WI38 (cell line): ENCODE measurements at regions not wholly inside any gene's neighbourhood (a gene's known extent, or its start where the extent isn't known, plus 50 kb on each side); places are given as distances from the start of the nearest gene placed in this dataset.

Source experiments
- H3K4me3 ChIP-seq: 2 replicates; pipeline ENCODE4 v1.5.1; 2011; ENCODE audit warnings: low read depth, mild to moderate bottlenecking, control low read depth, low read length
- TF ChIP-seq, protein P1 (sequence below): IDR thresholded peaks from 2 replicates; pipeline ENCODE4 v1.5.1; 2012; ENCODE audit warnings: low read depth, mild to moderate bottlenecking, control low read depth, low read length

DNA sequence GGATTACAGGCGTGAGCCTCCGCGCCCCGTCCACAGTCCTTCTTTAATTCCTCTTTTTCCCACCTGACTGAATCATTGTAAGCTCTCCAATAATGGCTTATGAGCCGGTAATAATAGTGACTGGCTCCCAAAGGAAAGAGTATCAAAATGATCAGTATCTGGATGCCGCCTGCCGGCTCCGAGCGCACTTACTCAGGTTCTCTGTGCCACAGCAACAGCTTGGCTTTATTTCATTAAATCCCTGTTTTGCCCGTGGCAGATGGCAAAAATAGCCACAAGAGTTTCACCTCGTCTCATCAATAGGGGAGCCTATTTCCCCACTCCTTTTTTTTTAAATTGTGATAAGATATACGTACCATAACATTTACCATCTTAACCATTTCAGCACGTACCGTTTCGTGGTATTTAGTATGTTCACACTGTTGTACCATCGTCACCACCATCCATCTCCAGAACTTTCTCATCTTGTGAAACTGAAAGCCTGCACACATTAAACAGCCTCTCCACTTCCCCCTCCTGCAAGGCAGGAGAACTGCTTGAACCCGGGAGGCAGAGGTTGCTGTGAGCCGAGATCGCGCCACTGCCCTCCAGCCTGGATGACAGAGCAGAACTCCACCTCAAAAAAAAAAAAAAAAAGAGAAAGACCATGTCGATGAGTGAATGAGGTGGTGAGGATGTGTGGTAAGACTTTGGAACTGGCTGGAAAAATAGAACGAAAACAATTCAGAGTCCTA lies 80.7 kb upstream of the DLG1 start:
- TF ChIP-seq, protein P1, sequence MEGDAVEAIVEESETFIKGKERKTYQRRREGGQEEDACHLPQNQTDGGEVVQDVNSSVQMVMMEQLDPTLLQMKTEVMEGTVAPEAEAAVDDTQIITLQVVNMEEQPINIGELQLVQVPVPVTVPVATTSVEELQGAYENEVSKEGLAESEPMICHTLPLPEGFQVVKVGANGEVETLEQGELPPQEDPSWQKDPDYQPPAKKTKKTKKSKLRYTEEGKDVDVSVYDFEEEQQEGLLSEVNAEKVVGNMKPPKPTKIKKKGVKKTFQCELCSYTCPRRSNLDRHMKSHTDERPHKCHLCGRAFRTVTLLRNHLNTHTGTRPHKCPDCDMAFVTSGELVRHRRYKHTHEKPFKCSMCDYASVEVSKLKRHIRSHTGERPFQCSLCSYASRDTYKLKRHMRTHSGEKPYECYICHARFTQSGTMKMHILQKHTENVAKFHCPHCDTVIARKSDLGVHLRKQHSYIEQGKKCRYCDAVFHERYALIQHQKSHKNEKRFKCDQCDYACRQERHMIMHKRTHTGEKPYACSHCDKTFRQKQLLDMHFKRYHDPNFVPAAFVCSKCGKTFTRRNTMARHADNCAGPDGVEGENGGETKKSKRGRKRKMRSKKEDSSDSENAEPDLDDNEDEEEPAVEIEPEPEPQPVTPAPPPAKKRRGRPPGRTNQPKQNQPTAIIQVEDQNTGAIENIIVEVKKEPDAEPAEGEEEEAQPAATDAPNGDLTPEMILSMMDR, result no peak
- no peak overlapping the region for H3K4me3 ChIP-seq

DNA sequence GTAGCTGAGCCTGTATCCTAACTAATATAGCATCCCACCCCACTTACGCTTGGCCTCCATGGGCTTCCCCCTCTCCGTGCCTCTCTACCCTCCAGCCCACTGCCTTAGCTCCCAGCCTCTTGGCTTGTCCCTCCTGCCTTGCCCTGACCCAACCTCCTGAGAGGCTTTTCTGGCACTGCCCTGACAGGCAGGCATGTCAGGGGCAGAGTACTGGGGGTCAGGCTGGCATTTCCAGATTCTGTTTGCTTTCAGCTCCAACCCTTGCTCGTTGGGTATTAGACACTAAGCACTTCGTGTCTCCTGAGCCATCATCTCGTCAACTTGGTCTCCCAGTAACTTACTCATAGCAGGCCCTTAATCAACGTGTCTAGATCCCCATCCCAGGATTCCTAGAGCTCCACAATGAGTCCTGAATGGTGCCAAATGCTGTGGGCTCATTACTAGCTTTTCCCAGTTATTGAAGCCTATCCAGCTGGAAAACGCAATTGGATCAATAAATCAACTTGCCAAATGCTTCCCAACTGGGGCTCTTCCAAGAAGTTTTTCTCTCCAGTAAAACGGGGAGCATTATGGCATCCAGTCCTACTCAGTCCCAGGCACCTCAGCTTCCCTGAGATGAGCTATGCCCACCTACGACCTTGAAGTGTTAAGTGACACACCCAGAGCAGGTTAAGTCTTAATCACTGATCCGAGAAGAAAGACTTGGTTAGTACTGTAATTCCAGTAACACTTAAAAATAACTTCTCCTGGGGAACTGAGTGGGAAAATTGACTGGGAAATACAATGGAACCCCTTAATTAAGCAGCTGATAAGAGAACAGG lies 78.5 kb upstream of the DLG1 start:
- no peak overlapping the region for H3K4me3 ChIP-seq
- TF ChIP-seq, protein P1, result no peak

- TF ChIP-seq, protein P1, result no peak
- H3K4me3 ChIP-seq, result no peak overlapping the region
Observed at GRCh38 chr3:197376020-197376419, 77.6 kb upstream of the DLG1 start.

- TF ChIP-seq, protein P1, result no peak
Observed at GRCh38 chr3:197375001-197375441, 76.6 kb upstream of the DLG1 start.

DNA sequence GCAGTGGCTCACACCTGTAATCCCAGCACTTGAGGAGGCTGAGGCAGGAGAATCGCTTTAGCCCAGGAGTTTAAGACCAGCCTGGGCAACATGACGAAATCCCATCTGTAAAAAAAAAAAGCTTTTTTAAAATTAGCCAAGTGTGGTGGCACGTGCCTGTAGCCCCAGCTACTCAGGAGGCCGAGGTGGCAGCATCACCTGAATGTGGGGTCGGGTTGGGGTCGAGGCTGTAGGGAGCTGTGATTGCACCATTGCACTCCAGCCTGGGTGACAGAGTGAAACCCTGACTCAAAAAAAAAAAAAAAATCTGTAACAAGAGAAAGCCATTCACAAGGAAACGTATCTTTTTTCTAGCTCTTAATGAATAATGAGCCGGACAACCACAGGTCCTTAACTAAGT lies 74.7 kb upstream of the DLG1 start:
- no peak overlapping the region for H3K4me3 ChIP-seq
- TF ChIP-seq, protein P1, result no peak

More at GRCh38 chr3:197375001-197375441, 76.6 kb upstream of the DLG1 start:
- no peak overlapping the region for H3K4me3 ChIP-seq

DNA sequence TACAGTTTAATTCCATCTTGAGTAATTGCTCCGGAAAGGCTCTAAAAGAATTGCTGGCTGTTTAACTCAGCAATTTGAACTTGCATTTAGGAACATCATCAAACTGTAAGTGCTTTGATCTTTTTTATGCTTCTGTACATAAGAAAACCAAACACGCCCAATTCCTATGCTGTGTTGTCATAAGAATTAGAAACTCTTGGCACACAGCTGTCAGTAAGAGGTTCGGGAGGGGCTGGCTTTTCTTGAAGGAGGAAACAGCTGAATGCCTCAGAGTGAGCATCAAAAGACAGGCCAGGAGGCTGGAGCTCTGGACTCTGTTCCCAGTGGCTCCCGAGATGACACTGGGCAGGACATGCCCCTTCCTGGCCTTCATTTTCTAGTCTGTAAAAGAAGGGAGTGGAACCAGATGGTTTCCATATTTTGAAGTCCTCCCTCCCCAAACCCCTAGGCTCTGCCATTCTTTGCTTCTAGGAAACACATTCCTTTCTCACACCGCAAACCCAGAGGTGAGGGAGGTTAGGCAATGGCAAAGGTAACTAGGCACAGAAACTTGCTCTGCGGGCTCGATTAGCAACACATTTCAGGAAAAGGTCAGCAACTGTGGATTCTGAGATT lies 73.7 kb upstream of the DLG1 start:
- H3K4me3 ChIP-seq, result no peak overlapping the region
- TF ChIP-seq, protein P1, result no peak

DNA sequence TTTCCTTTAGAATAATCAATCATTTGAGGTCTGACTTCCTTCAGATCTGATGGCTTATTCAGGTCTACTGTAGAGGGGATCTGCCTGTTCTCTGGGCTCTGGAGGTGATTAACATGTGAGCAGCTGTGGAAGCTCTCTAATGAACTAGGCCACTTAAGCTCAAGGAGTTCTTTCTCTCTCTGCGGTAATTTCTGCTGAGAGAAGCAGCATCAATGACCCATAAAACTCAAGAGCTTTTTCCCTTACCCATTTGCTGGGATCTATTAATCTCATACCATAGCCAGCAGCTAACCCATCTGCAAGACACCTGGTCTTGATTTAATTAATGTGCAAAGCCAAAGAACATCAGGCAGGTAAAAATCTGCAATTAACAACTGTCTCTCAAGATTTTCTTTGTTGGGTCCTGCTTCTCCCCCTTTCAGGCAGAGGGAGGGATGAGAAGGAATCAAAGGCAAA lies 73.2 kb upstream of the DLG1 start:
- TF ChIP-seq, protein P1, result no peak

More for the DNA sequence above, 73.2 kb upstream of the DLG1 start:
- H3K4me3 ChIP-seq, result no peak overlapping the region
